ENCODE measurements at regions not wholly inside any gene's neighbourhood (a gene's known extent, or its start where the extent isn't known, plus 50 kb on each side); places are given as distances from the start of the nearest gene placed in this dataset.

DNA sequence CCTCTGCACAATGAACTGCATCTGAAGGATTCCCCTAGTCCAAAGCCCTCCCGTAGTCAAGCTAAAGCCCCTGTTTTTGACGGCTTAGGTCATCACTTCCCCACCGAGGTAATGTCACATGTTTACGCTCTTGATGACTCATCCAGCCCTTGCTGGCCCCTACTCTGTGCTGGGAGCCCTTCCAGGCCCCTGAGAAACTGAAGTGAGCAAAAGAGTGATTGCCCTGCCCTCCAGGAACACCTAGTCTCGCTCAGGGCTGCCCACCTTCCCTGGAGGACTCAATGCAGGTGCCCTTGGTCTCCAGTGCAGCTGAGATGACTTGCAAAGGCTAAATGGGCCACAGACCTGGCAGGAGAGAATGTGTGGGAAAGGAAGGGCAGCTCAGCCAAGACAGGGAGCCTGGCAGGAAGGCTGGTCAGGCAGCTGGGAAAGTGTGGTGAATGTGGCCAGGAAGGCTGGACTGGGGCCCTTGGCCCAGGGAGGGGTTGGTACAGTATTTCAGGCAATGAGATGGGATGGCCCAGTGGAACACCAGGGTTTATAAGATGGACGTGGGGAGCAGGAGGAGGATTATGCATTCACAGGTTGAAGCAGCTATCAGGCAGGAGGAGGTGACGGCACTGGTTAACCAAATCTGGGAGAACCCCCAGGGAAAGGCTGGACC is 345.6 kb downstream of the NPHP4 start:
- Histone ChIP-seq H3K27ac (ENCODE audit: low read length) (no peak overlapping the region), H2AFZ (ENCODE audit: low read length) (no peak overlapping the region), H3K9ac (ENCODE audit: low read length) (no peak overlapping the region), H3K4me1 (ENCODE audit: low read length) (no peaks in the 10 kb centered on the region), H3K4me3 (ENCODE audit: low read length) (no peak overlapping the region), H4K20me1 (ENCODE audit: insufficient read depth, low read depth, low read length) (no peaks in the 10 kb centered on the region), H3K9me3 (ENCODE audit: low read length) (no peaks in the 10 kb centered on the region), H3K79me2 (ENCODE audit: low read length) (no peaks in the 10 kb centered on the region), H3K9me2 (replicated peaks; ENCODE audit: insufficient read depth, low read length) (no peaks in the 10 kb centered on the region), H3K27me3 (ENCODE audit: low read length) (no peaks in the 10 kb centered on the region), H3K36me3 (ENCODE audit: insufficient read depth, low read length) (no peaks in the 10 kb centered on the region), H3K4me2 (ENCODE audit: low read depth, low read length, poor library complexity, severe bottlenecking) (no peak overlapping the region)
- DNase-seq, result no peak

DNA sequence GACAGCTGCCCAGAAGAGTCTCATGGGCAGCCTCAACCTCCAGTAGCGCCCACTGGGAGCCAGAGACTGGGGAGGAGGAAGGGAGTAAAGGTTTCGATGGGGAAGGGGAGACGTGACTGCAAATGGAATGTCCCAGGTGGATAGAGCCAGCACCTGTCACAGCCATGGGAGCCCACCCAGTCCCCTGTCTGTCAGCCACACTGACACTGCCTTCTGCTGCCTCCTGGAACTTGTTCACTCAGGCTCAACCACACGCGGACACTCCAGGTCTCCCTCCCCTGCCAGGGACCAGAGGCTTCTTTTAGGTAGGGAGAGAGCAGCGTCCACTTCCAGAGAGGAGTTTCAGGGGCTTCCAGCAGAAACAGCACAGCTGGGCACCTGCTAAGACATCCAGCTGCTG is 346.3 kb downstream of the NPHP4 start:
- H3K4me3 ChIP-seq (ENCODE audit: low read length), result no peak overlapping the region
- no peak overlapping the region for H2AFZ ChIP-seq (ENCODE audit: low read length)
- no peak for DNase-seq
- no peaks in the 10 kb centered on the region for H3K4me1 ChIP-seq (ENCODE audit: low read length)
- no peak overlapping the region for H3K4me2 ChIP-seq (ENCODE audit: low read depth, low read length, poor library complexity, severe bottlenecking)
- no peaks in the 10 kb centered on the region for H4K20me1 ChIP-seq (ENCODE audit: insufficient read depth, low read depth, low read length)
- H3K9me2 ChIP-seq (replicated peaks; ENCODE audit: insufficient read depth, low read length), result no peaks in the 10 kb centered on the region
- H3K27ac ChIP-seq (ENCODE audit: low read length), result no peak overlapping the region
- H3K36me3 ChIP-seq (ENCODE audit: insufficient read depth, low read length), result no peaks in the 10 kb centered on the region
- no peaks in the 10 kb centered on the region for H3K79me2 ChIP-seq (ENCODE audit: low read length)
- no peaks in the 10 kb centered on the region for H3K27me3 ChIP-seq (ENCODE audit: low read length)
- H3K9me3 ChIP-seq (ENCODE audit: low read length), result no peaks in the 10 kb centered on the region
- no peak overlapping the region for H3K9ac ChIP-seq (ENCODE audit: low read length)

DNA sequence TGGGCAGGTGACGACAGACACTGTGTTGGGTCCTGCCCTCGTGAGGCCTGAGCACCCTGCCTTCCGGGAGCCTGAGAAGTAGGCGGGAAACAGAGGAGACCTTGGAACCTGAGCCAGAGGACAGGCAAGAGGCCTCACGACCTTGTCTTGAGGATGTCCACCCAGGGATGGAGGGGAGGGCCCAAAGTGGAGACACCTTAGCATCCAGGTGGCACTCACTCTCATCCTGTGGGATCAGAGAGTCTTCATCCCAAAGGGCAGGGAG is 347.2 kb downstream of the NPHP4 start:
- DNase-seq, result no peak
- no peaks in the 10 kb centered on the region for H3K36me3 ChIP-seq (ENCODE audit: insufficient read depth, low read length)
- no peak overlapping the region for H2AFZ ChIP-seq (ENCODE audit: low read length)
- no peaks in the 10 kb centered on the region for H3K27me3 ChIP-seq (ENCODE audit: low read length)
- H4K20me1 ChIP-seq (ENCODE audit: insufficient read depth, low read depth, low read length), result no peaks in the 10 kb centered on the region
- no peaks in the 10 kb centered on the region for H3K4me1 ChIP-seq (ENCODE audit: low read length)
- H3K27ac ChIP-seq (ENCODE audit: low read length), result no peak overlapping the region
- H3K4me3 ChIP-seq (ENCODE audit: low read length), result no peak overlapping the region
- H3K9me2 ChIP-seq (replicated peaks; ENCODE audit: insufficient read depth, low read length), result no peaks in the 10 kb centered on the region
- H3K9ac ChIP-seq (ENCODE audit: low read length), result no peak overlapping the region
- no peaks in the 10 kb centered on the region for H3K9me3 ChIP-seq (ENCODE audit: low read length)
- H3K79me2 ChIP-seq (ENCODE audit: low read length), result no peaks in the 10 kb centered on the region
- no peak overlapping the region for H3K4me2 ChIP-seq (ENCODE audit: low read depth, low read length, poor library complexity, severe bottlenecking)

DNA sequence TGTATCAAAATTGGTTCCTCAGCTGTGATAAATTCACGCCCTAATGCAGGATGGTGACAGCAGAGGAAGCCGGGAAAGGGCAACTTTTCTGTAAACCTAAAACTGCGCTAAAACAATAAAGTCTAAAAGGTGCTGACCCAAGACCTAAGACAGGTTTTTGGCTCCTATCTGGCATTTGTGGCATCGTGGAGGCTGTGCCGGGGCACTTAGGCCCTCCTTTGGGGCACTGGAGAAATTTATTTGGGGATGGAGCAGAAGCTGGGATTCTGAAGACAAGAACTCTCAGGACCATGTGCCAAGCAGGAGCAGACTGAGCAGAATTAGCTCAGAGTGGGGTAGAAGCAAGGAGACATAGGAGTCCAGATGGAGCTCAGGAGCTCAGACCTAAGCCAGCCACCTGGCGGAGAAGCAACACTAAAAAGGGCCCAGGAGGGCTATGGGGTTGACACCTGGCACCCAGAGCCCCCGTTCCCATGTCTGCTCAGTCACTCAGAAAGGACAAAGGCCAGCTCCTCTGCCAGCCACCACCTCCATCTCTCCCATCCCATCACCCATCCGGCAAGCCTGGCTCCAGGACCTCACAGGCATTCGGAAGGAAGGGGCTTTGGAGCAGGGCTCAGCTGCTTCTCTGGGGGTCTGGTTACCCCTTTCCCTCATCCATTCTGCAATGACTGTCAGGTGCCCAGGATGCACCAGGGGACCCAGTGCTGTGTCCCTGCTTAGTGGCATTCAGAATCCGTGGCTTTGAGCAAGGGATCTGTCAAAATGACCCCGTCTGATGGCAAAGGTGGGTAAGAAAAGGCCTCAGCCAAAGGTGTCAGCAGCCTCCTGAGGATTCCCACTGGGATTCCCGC is 347.7 kb downstream of the NPHP4 start:
- Histone ChIP-seq H4K20me1 (ENCODE audit: insufficient read depth, low read depth, low read length) (no peaks in the 10 kb centered on the region), H3K27ac (ENCODE audit: low read length) (no peak overlapping the region), H3K27me3 (ENCODE audit: low read length) (no peaks in the 10 kb centered on the region), H3K9me3 (ENCODE audit: low read length) (no peaks in the 10 kb centered on the region), H3K9ac (ENCODE audit: low read length) (no peak overlapping the region), H2AFZ (ENCODE audit: low read length) (no peak overlapping the region), H3K4me1 (ENCODE audit: low read length) (no peaks in the 10 kb centered on the region), H3K79me2 (ENCODE audit: low read length) (no peaks in the 10 kb centered on the region), H3K9me2 (replicated peaks; ENCODE audit: insufficient read depth, low read length) (no peaks in the 10 kb centered on the region), H3K4me2 (ENCODE audit: low read depth, low read length, poor library complexity, severe bottlenecking) (no peak overlapping the region), H3K4me3 (ENCODE audit: low read length) (no peak overlapping the region), H3K36me3 (ENCODE audit: insufficient read depth, low read length) (no peaks in the 10 kb centered on the region)
- DNase-seq, result peak; percentile 19

DNA sequence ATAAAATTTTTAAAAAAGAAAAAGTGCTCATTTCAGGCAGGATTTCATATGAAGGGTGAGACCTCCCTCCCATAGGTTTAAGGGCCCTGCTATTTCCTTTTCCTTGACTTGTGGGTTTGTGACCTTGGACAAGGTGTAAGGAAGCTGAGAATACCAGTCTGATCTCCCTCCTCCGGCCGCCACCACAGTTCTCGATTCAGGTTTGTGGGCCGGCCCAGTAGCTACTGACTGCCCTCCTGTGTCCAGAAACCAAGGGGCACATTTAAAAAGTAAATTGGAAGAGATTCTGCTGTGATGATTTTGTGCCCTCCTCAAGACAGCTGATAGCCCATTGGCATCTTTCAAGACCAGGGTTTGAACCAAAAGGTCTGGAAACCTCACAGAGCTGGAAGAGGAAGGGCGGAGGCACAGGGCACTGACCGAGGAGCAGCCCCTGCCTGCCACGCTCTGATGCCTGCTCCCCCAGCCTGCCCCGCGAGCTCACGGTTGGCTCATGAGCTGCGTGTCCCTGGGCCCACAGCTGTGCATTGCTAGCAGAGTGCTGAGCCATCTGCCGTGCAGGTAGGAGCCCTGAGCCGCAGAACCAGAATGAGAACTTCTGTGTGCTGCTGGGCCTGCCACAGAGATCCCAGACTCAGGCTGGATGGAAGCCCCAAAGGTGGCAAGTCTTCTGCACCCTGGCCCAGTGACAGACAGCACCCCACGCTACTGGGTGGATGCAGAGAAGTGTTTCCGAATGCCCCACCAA is 348.7 kb downstream of the NPHP4 start:
- Histone ChIP-seq H2AFZ (ENCODE audit: low read length) (no peak overlapping the region), H3K4me2 (ENCODE audit: low read depth, low read length, poor library complexity, severe bottlenecking) (no peak overlapping the region), H3K36me3 (ENCODE audit: insufficient read depth, low read length) (no peaks in the 10 kb centered on the region), H4K20me1 (ENCODE audit: insufficient read depth, low read depth, low read length) (no peaks in the 10 kb centered on the region), H3K27me3 (ENCODE audit: low read length) (no peaks in the 10 kb centered on the region), H3K27ac (ENCODE audit: low read length) (no peak overlapping the region), H3K79me2 (ENCODE audit: low read length) (no peaks in the 10 kb centered on the region), H3K4me3 (ENCODE audit: low read length) (no peak overlapping the region), H3K9ac (ENCODE audit: low read length) (no peak overlapping the region), H3K4me1 (ENCODE audit: low read length) (no peaks in the 10 kb centered on the region), H3K9me3 (ENCODE audit: low read length) (no peaks in the 10 kb centered on the region), H3K9me2 (replicated peaks; ENCODE audit: insufficient read depth, low read length) (no peaks in the 10 kb centered on the region)
- no peak for DNase-seq

DNA sequence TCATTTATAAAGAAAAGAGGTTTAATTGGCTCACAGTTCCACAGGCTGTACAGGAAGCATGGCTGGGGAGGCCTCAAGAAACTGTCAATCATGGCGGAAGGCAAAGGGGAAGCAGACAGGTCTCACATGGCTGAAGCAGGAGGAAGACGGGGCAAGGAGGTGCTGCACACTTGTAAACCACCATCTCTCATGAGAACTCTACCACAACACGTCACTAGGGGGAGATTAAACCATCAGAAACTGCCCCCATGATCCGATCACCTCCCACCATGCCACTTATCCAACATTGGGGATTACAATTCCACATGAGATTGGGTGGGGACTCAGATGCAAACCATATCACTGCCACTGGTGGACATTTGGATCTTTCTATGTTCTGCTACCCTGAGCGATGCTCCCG is 351.4 kb downstream of the NPHP4 start:
- Histone ChIP-seq H3K4me2 (ENCODE audit: low read depth, low read length, poor library complexity, severe bottlenecking) (no peak overlapping the region), H3K4me3 (ENCODE audit: low read length) (no peak overlapping the region), H3K9ac (ENCODE audit: low read length) (no peak overlapping the region), H4K20me1 (ENCODE audit: insufficient read depth, low read depth, low read length) (no peaks in the 10 kb centered on the region), H3K9me3 (ENCODE audit: low read length) (no peaks in the 10 kb centered on the region), H3K79me2 (ENCODE audit: low read length) (no peaks in the 10 kb centered on the region), H3K4me1 (ENCODE audit: low read length) (no peaks in the 10 kb centered on the region), H3K36me3 (ENCODE audit: insufficient read depth, low read length) (no peaks in the 10 kb centered on the region), H2AFZ (ENCODE audit: low read length) (no peak overlapping the region), H3K27ac (ENCODE audit: low read length) (no peak overlapping the region), H3K9me2 (replicated peaks; ENCODE audit: insufficient read depth, low read length) (no peaks in the 10 kb centered on the region), H3K27me3 (ENCODE audit: low read length) (no peaks in the 10 kb centered on the region)
- peak; percentile 72 for DNase-seq

DNA sequence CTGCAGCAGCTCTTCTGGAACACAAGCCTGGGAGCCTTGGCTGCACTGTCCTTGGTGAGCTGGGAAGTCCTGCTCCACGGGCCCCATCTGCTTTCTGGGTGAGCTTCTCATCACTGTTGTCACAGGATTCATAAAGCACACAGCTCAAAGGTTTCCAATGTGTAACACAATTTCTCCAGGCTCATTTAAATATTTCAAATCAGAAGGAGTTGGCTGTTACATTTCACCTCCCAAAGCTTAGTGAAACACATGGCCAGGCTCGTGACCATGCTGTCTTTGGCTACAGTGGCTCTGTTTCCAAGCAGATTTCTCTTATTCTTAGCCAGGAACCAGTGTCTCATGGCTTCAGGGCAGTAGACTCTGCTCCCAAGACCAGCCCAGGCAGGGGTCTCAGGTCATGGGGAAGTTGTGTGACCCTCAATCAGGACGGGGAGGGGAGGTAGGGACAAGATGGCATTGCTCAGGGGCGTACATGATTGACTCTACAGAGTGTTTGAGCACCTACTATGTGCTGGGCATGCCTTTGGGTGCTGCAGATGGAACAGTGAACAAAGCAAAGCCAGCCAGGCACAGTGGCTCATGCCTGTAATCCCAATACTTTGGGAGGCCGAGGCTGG is 353.0 kb downstream of the NPHP4 start:
- H3K4me1 ChIP-seq (ENCODE audit: low read length), result no peaks in the 10 kb centered on the region
- H3K27me3 ChIP-seq (ENCODE audit: low read length), result no peaks in the 10 kb centered on the region
- H3K4me2 ChIP-seq (ENCODE audit: low read depth, low read length, poor library complexity, severe bottlenecking), result no peak overlapping the region
- H3K36me3 ChIP-seq (ENCODE audit: insufficient read depth, low read length), result no peaks in the 10 kb centered on the region
- H3K9me3 ChIP-seq (ENCODE audit: low read length), result no peaks in the 10 kb centered on the region
- H3K9ac ChIP-seq (ENCODE audit: low read length), result no peak overlapping the region
- H3K9me2 ChIP-seq (replicated peaks; ENCODE audit: insufficient read depth, low read length), result no peaks in the 10 kb centered on the region
- no peaks in the 10 kb centered on the region for H4K20me1 ChIP-seq (ENCODE audit: insufficient read depth, low read depth, low read length)
- H3K4me3 ChIP-seq (ENCODE audit: low read length), result no peak overlapping the region
- no peak overlapping the region for H2AFZ ChIP-seq (ENCODE audit: low read length)
- no peak overlapping the region for H3K27ac ChIP-seq (ENCODE audit: low read length)
- no peaks in the 10 kb centered on the region for H3K79me2 ChIP-seq (ENCODE audit: low read length)
- DNase-seq, result no peak

DNA sequence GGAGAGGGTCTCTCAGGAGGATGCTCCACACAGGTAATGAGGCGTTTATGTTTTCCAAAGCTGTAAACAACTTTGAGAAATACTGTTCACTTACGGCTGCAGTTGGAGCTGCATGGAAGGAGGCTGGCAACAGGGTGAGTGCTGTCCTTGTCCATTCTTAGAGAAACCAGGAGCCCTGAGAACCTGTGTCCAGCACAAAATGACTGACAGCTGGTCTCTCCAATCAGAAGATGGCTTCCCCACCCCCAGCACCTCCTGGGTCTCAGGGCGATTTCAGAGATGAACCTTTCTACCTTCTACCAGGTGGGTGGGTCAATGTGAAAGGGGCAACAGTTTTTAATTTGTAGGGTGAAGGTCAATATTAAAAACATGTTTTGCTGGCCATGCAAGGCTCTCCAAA is 353.6 kb downstream of the NPHP4 start:
- Histone ChIP-seq H3K27me3 (ENCODE audit: low read length) (no peaks in the 10 kb centered on the region), H3K4me2 (ENCODE audit: low read depth, low read length, poor library complexity, severe bottlenecking) (no peak overlapping the region), H3K4me1 (ENCODE audit: low read length) (no peaks in the 10 kb centered on the region), H3K9me2 (replicated peaks; ENCODE audit: insufficient read depth, low read length) (no peaks in the 10 kb centered on the region), H4K20me1 (ENCODE audit: insufficient read depth, low read depth, low read length) (no peaks in the 10 kb centered on the region), H3K36me3 (ENCODE audit: insufficient read depth, low read length) (no peaks in the 10 kb centered on the region), H3K4me3 (ENCODE audit: low read length) (no peak overlapping the region), H3K9ac (ENCODE audit: low read length) (no peak overlapping the region), H3K9me3 (ENCODE audit: low read length) (no peaks in the 10 kb centered on the region), H3K79me2 (ENCODE audit: low read length) (no peaks in the 10 kb centered on the region), H3K27ac (ENCODE audit: low read length) (no peak overlapping the region), H2AFZ (ENCODE audit: low read length) (no peak overlapping the region)
- DNase-seq, result no peak

Measured in Karpas-422 (cell line).